GM21786 (cell line): ENCODE measurements at regions not wholly inside any gene's neighbourhood (a gene's known extent, or its start where the extent isn't known, plus 50 kb on each side); places are given as distances from the start of the nearest gene placed in this dataset.
"Not testable (repeated sequence)": the region's sequence is repeated elsewhere in the genome, so short reads cannot be mapped to it uniquely, and the experiment has no call there.

Experiments
- ATAC-seq: cut with Tn5 transposase; IDR thresholded peaks from one replicate; pipeline ENCODE4 v1.9.1; 2021; ENCODE audit not compliant: unreplicated experiment

- ATAC-seq, result not testable (repeated sequence)
Measured at GRCh38 chr7:13631207-13632049, 358.0 kb downstream of the ETV1 start.

- no peak for ATAC-seq
Measured at GRCh38 chr7:13633857-13634256, 355.6 kb downstream of the ETV1 start.

- ATAC-seq, result no peak
Measured at GRCh38 chr7:13639396-13639795, 350.1 kb downstream of the ETV1 start.

GRCh38 chr7:13641714-13642113 is 347.8 kb downstream of the ETV1 start:
- ATAC-seq, result no peak

GRCh38 chr7:13651167-13651566 is 338.3 kb downstream of the ETV1 start:
- no peak for ATAC-seq

- no peak for ATAC-seq
Measured at GRCh38 chr7:13656330-13656729, 333.1 kb downstream of the ETV1 start.

- ATAC-seq, result no peak
Measured at GRCh38 chr7:13673290-13673689, 316.2 kb downstream of the ETV1 start.

GRCh38 chr7:13682626-13683025 is 306.8 kb downstream of the ETV1 start:
- no peak for ATAC-seq

- no peak for ATAC-seq
Measured at GRCh38 chr7:13687500-13687899, 302.0 kb downstream of the ETV1 start.

GRCh38 chr7:13692548-13692947 is 296.9 kb downstream of the ETV1 start:
- ATAC-seq, result no peak

GRCh38 chr7:13702251-13702650 is 287.2 kb downstream of the ETV1 start:
- no peak for ATAC-seq

- ATAC-seq, result no peak
Measured at GRCh38 chr7:13708670-13709069, 280.8 kb downstream of the ETV1 start.

- ATAC-seq, result no peak
Measured at GRCh38 chr7:13713092-13713491, 276.4 kb downstream of the ETV1 start.

GRCh38 chr7:13715534-13715933 is 273.9 kb downstream of the ETV1 start:
- ATAC-seq, result no peak

GRCh38 chr7:13717031-13717430 is 272.4 kb downstream of the ETV1 start:
- no peak for ATAC-seq

GRCh38 chr7:13724191-13724976 is 265.1 kb downstream of the ETV1 start:
- no peak for ATAC-seq

GRCh38 chr7:13724977-13725566 is 264.4 kb downstream of the ETV1 start:
- ATAC-seq, result no peak

GRCh38 chr7:13725591-13725990 is 263.9 kb downstream of the ETV1 start:
- no peak for ATAC-seq

GRCh38 chr7:13727279-13727678 is 262.2 kb downstream of the ETV1 start:
- ATAC-seq, result no peak

- no peak for ATAC-seq
Measured at GRCh38 chr7:13727751-13728150, 261.7 kb downstream of the ETV1 start.

GRCh38 chr7:13728430-13728829 is 261.0 kb downstream of the ETV1 start:
- ATAC-seq, result not testable (repeated sequence)

- ATAC-seq, result no peak
Measured at GRCh38 chr7:13731643-13732042, 257.8 kb downstream of the ETV1 start.
